Peyer's patch (tissue), 4 donors: ENCODE measurements at regions not wholly inside any gene's neighbourhood (a gene's known extent, or its start where the extent isn't known, plus 50 kb on each side); places are given as distances from the start of the nearest gene placed in this dataset.

Experiments
- DNase-seq, 3 donors: peaks; one replicate each; pipeline ENCODE4 v3.0.0-alpha.2; 2017 to 2019
- H3K27ac ChIP-seq, 4 donors: fragments of 200-600 bp; sonication (generic); one replicate each; pipeline ENCODE4 v1.5.1; 2016 to 2019
- H3K27me3 ChIP-seq, 2 donors: fragments of 200-600 bp; sonication (generic); one replicate each; pipeline ENCODE4 v1.5.1; 2019
- H3K36me3 ChIP-seq, 3 donors: fragments of 200-600 bp; sonication (generic); one replicate each; pipeline ENCODE4 v1.5.1; 2016 to 2019
- H3K4me1 ChIP-seq, 4 donors: fragments of 200-600 bp; sonication (generic); one replicate each; pipeline ENCODE4 v1.5.1; 2016 to 2019
- H3K4me3 ChIP-seq, 4 donors: fragments of 200-600 bp; sonication (generic); 1 replicate in 3 of 4; 2 replicates in 1 of 4; pipeline ENCODE4 v1.5.1; 2016 to 2019; ENCODE audit warnings: mild to moderate bottlenecking in 1 of 4
- H3K9me3 ChIP-seq, 4 donors: fragments of 200-600 bp; sonication (generic); one replicate each; pipeline ENCODE4 v1.5.1; 2016 to 2019; ENCODE audit warnings: mild to moderate bottlenecking in 1 of 4
- POLR2A ChIP-seq, 2 donors: fragments of 450-650 bp; IDR thresholded peaks; one replicate each; pipeline ENCODE4 v1.5.1; 2017; ENCODE audit warnings: antibody characterized with exemption in 2 of 2, mild to moderate bottlenecking in 2 of 2, moderate library complexity in 2 of 2
- TF ChIP-seq, protein P1 (sequence below), 6 experiments: fragments of 450-650 bp in 4 of 6; fragments of 200-600 bp in 2 of 6; sonication (generic) in 1 of 6; IDR thresholded peaks; one replicate each; pipeline ENCODE4 v1.5.1; 2017 to 2019; ENCODE audit warnings: antibody characterized with exemption in 6 of 6, mild to moderate bottlenecking in 3 of 6, moderate library complexity in 1 of 6

- Histone ChIP-seq H3K27ac (no peak overlapping the region), H3K4me1 (no peaks in the 10 kb centered on the region), H3K36me3 (no peaks in the 10 kb centered on the region), H3K27me3 (no peaks in the 10 kb centered on the region), H3K4me3 (no peak overlapping the region), H3K9me3 (no peaks in the 10 kb centered on the region)
- DNase-seq, result no peak
- TF ChIP-seq, protein P1, sequence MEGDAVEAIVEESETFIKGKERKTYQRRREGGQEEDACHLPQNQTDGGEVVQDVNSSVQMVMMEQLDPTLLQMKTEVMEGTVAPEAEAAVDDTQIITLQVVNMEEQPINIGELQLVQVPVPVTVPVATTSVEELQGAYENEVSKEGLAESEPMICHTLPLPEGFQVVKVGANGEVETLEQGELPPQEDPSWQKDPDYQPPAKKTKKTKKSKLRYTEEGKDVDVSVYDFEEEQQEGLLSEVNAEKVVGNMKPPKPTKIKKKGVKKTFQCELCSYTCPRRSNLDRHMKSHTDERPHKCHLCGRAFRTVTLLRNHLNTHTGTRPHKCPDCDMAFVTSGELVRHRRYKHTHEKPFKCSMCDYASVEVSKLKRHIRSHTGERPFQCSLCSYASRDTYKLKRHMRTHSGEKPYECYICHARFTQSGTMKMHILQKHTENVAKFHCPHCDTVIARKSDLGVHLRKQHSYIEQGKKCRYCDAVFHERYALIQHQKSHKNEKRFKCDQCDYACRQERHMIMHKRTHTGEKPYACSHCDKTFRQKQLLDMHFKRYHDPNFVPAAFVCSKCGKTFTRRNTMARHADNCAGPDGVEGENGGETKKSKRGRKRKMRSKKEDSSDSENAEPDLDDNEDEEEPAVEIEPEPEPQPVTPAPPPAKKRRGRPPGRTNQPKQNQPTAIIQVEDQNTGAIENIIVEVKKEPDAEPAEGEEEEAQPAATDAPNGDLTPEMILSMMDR (IDR thresholded peaks at IDR 0.05), result no peak
- TF ChIP-seq POLR2A (IDR thresholded peaks at IDR 0.05), result no peak
These were observed 387.3 kb downstream of the RASEF start for GRCh38 chr9:82675605-82676004.

DNA sequence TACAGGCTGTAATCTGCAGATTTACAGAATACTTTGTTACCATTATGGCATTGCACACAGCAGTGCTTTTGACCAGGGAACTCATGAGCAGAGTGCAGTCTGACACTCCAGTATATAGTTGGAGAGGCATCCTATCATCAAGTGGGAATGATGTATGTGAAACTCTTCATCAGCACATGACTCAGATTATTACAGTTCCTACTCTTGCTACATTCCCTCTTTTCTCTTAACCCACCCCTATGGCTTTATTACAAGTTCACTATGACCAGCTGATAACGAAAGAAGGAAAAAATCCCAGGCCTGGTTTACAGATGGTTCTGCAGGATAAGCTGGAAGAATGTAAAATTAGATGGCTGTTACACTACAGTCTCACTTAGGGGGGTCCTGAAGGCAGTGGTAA is 385.9 kb downstream of the RASEF start:
- TF ChIP-seq, protein P1 (IDR thresholded peaks at IDR 0.05), result no peak
- no peak for TF ChIP-seq POLR2A (IDR thresholded peaks at IDR 0.05)

DNA sequence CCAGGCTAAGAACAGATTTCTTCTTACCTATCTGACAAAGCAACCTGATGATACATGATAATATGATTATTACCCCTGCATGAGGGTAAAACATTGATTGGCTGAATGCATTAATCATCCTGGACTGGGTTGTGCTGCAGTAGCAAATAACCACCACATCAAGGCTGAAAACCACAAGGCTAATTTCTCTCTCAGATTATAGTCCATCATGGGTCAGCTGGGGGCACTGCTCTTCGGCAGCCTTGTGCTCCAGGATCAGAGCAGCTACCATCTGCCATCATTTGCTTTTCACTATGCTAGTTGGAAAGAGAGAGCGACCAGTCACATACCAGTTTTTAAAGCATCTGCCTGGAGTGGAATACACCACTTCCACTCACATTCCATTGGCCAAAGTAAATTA is 383.5 kb downstream of the RASEF start:
- Histone ChIP-seq H3K4me1 (no peaks in the 10 kb centered on the region), H3K36me3 (no peaks in the 10 kb centered on the region), H3K4me3 (no peak overlapping the region), H3K27ac (no peak overlapping the region), H3K27me3 (no peaks in the 10 kb centered on the region), H3K9me3 (no peaks in the 10 kb centered on the region)
- DNase-seq, result no peak
- no peak for TF ChIP-seq POLR2A (IDR thresholded peaks at IDR 0.05)
- TF ChIP-seq, protein P1 (IDR thresholded peaks at IDR 0.05), result no peak

More for the DNA sequence above, 385.9 kb downstream of the RASEF start:
- Histone ChIP-seq H3K27me3 (no peaks in the 10 kb centered on the region), H3K27ac (no peak overlapping the region), H3K36me3 (no peaks in the 10 kb centered on the region), H3K9me3 (no peaks in the 10 kb centered on the region), H3K4me3 (no peak overlapping the region), H3K4me1 (no peaks in the 10 kb centered on the region)
- no peak for DNase-seq

- no peak for DNase-seq
- TF ChIP-seq POLR2A (IDR thresholded peaks at IDR 0.05), result no peak
- TF ChIP-seq, protein P1 (IDR thresholded peaks at IDR 0.05), result no peak
- Histone ChIP-seq H3K36me3 (no peaks in the 10 kb centered on the region), H3K4me3 (no peak overlapping the region), H3K27me3 (no peaks in the 10 kb centered on the region), H3K4me1 (no peaks in the 10 kb centered on the region), H3K9me3 (no peaks in the 10 kb centered on the region), H3K27ac (no peak overlapping the region)
These were observed 382.6 kb downstream of the RASEF start for GRCh38 chr9:82680179-82680935.

DNA sequence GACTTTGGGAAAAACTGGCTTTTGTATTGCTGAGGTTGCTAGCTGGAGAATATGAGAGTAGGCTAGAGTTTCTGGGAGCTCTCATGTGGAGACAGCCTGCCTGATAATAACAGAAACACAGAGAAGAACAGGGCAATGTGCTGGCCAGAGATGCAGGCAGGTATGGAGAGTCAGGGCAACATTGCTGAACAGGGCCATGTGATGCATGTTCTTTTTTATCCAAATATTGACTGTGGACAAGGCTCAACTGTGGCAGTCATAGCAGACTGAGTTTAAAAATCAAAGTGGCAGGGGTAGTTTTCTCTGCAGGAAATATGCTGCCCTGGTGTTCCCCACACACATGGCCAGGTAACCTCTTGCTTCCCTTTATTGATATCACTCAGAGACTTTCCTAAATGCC is 381.1 kb downstream of the RASEF start:
- H3K4me1 ChIP-seq, result no peaks in the 10 kb centered on the region
- no peaks in the 10 kb centered on the region for H3K36me3 ChIP-seq
- H3K27ac ChIP-seq, result no peak overlapping the region
- no peak overlapping the region for H3K4me3 ChIP-seq
- H3K27me3 ChIP-seq, result no peaks in the 10 kb centered on the region
- TF ChIP-seq POLR2A (IDR thresholded peaks at IDR 0.05), result no peak
- TF ChIP-seq, protein P1 (IDR thresholded peaks at IDR 0.05), result no peak
- no peak for DNase-seq
- no peaks in the 10 kb centered on the region for H3K9me3 ChIP-seq
